K562 (cell line): ENCODE measurements at regions not wholly inside any gene's neighbourhood (a gene's known extent, or its start where the extent isn't known, plus 50 kb on each side); places are given as distances from the start of the nearest gene placed in this dataset.

Experiments
- ATAC-seq: fragments of 200-7000 bp; cut with Tn5 transposase; 3 replicates; pipeline ENCODE4 v1.9.1; 2020; ENCODE audit warnings: moderate library complexity
- BruUV-seq: library from RNA; stranded (reverse); fragments of 400-500 nt; replicated peaks from 2 replicates; lab custom pipeline; 2021; lab: Mats Ljungman, UMichigan
- CTCF ChIA-PET: fragments of 300-600 bp; formaldehyde crosslinking; extraction: SDS; loops from one replicate; lab custom pipeline; 2021; ENCODE audit warnings: low intra/inter-chr PET ratio; lab: Yijun Ruan, JAX
- POLR2A ChIA-PET: fragments of 300-600, 350-650 bp; sonication (Branson Sonifier 250); formaldehyde crosslinking; extraction: SDS; loops from one replicate; lab custom pipeline; 2021; ENCODE audit warnings: antibody characterized with exemption, inconsistent platforms; lab: Yijun Ruan, JAX
- DNase-seq, 4 experiments: peaks; one replicate each; pipeline versions ENCODE4 v3.0.0 to v3.0.0-alpha.2; 2011 to 2018; ENCODE audit warnings: low spot score in 3 of 4, mixed read lengths in 3 of 4; ENCODE audit errors: extremely low read depth in 1 of 4
- FAIRE-seq: peaks from 2 replicates; lab custom pipeline; 2011; peaks lifted over from hg19 to GRCh38; lab: Jason Lieb, UNC
- H2AFZ ChIP-seq: 2 replicates; pipeline ENCODE4 v1.6.0; 2011; ENCODE audit warnings: low read depth, low read length, control low read depth, inconsistent platforms
- H3K27ac ChIP-seq: fragments of 200-600 bp; 3 replicates; pipeline ENCODE4 v1.8.0; 2011; ENCODE audit warnings: low read depth, mild to moderate bottlenecking, control low read depth, inconsistent platforms, low read length, moderate library complexity, mixed read lengths; ENCODE audit errors: extremely low read depth
- H3K27me3 ChIP-seq, 2 experiments: fragments of 300-600 bp in 1 of 2; 2 replicates in 1 of 2; 3 replicates in 1 of 2; pipeline versions ENCODE4 v1.6.0 to v1.8.0; 2011; ENCODE audit warnings: inconsistent platforms in 2 of 2, low read length in 2 of 2, mild to moderate bottlenecking in 1 of 2, mixed read lengths in 1 of 2, moderate library complexity in 1 of 2; ENCODE audit not compliant: control insufficient read depth in 2 of 2, insufficient read depth in 2 of 2
- H3K36me3 ChIP-seq: fragments of 300-600 bp; 3 replicates; pipeline ENCODE4 v1.8.0; 2011; ENCODE audit warnings: mild to moderate bottlenecking, low read length, inconsistent platforms; ENCODE audit not compliant: control insufficient read depth, insufficient read depth
- H3K4me1 ChIP-seq, 2 experiments: fragments of 200-600 bp in 1 of 2; replicated peaks in 1 of 2; 2 replicates in 1 of 2; 3 replicates in 1 of 2; pipeline versions ENCODE4 v1.5.1 to v1.8.0; 2011; ENCODE audit warnings: inconsistent platforms in 2 of 2, low read length in 2 of 2, mild to moderate bottlenecking in 1 of 2, mixed read lengths in 1 of 2, moderate library complexity in 1 of 2; ENCODE audit not compliant: control insufficient read depth in 2 of 2, insufficient read depth in 2 of 2
- H3K4me2 ChIP-seq: 2 replicates; pipeline ENCODE4 v1.6.1; 2011; ENCODE audit warnings: low read length, control low read depth, inconsistent platforms, mixed read lengths; ENCODE audit not compliant: insufficient read depth
- H3K4me3 ChIP-seq: fragments of 200-600 bp; sonication (generic), shearing (Covaris generic); 2 replicates; pipeline ENCODE4 v1.5.1; 2016; ENCODE audit warnings: control low read depth, inconsistent platforms
- H3K79me2 ChIP-seq: fragments of 200-600 bp; 3 replicates; pipeline ENCODE4 v1.8.0; 2011; ENCODE audit warnings: low read length, inconsistent platforms; ENCODE audit not compliant: control insufficient read depth, insufficient read depth
- H3K9ac ChIP-seq, 2 experiments: 2 replicates each; pipeline versions ENCODE4 v1.6.0 to v1.6.1; 2011; ENCODE audit warnings: low read depth in 2 of 2, low read length in 2 of 2, control low read depth in 1 of 2, inconsistent platforms in 1 of 2, mild to moderate bottlenecking in 1 of 2, mixed read lengths in 1 of 2; ENCODE audit not compliant: insufficient read depth in 1 of 2
- H3K9me1 ChIP-seq: one replicate; pipeline ENCODE4 v1.6.0; 2011; ENCODE audit warnings: inconsistent platforms, mild to moderate bottlenecking, low read length, moderate library complexity; ENCODE audit not compliant: control insufficient read depth, insufficient read depth
- H3K9me3 ChIP-seq: replicated peaks from 2 replicates; pipeline ENCODE4 v1.5.1; 2011; ENCODE audit warnings: low read depth, low read length, inconsistent platforms; ENCODE audit not compliant: control insufficient read depth, insufficient read depth
- H4K20me1 ChIP-seq: replicated peaks from 2 replicates; pipeline ENCODE4 v1.6.1; 2011; ENCODE audit warnings: low read length, inconsistent platforms, mixed read lengths; ENCODE audit not compliant: control insufficient read depth, insufficient read depth
- BRD9 ChIP-seq: fragments of 450-650 bp; IDR thresholded peaks from 2 replicates; pipeline ENCODE4 v1.6.1; 2018; ENCODE audit warnings: low read depth; ENCODE audit not compliant: partially characterized antibody
- CBX5 ChIP-seq: IDR thresholded peaks from 2 replicates; pipeline ENCODE4 v1.6.1; 2014; ENCODE audit warnings: low read depth, borderline replicate concordance
- COPS2 ChIP-seq: fragments of 450-650 bp; conservative IDR thresholded peaks from 2 replicates; pipeline ENCODE4 v1.6.1; 2016; ENCODE audit warnings: mild to moderate bottlenecking, moderate library complexity
- MED1 ChIP-seq: sonication (generic); formaldehyde crosslinking; IDR thresholded peaks from 2 replicates; pipeline ENCODE4 v1.8.1; 2023; ENCODE audit warnings: missing genetic modification reagents, borderline replicate concordance
- MTA1 ChIP-seq: fragments of 450-650 bp; IDR thresholded peaks from 2 replicates; pipeline ENCODE4 v1.6.1; 2017; ENCODE audit warnings: borderline replicate concordance
- NFRKB ChIP-seq: fragments of 450-650 bp; IDR thresholded peaks from 2 replicates; pipeline ENCODE4 v1.6.1; 2016; ENCODE audit warnings: low read depth
- TAL1 ChIP-seq: fragments of 450-650 bp; IDR thresholded peaks from 2 replicates; pipeline ENCODE4 v1.6.1; 2016; ENCODE audit warnings: mild to moderate bottlenecking
- TFAM ChIP-seq: fragments of 250-450 bp; sonication (Bioruptor Pico); conservative IDR thresholded peaks from 2 replicates; pipeline ENCODE4 v1.5.0; 2021; ENCODE audit warnings: mild to moderate bottlenecking, moderate library complexity
- ZBTB8A ChIP-seq: fragments of 450-650 bp; IDR thresholded peaks from 2 replicates; pipeline ENCODE4 v1.6.1; 2018; ENCODE audit warnings: mild to moderate bottlenecking, moderate library complexity; ENCODE audit not compliant: partially characterized antibody
- WGBS: fragments of 100-300 bp; shearing (Covaris generic); methylation state at CpG from one replicate; pipeline ENCODE4 v1.1.6; 2016; ENCODE audit warnings: low coverage, mixed read lengths; ENCODE audit not compliant: insufficient coverage; ENCODE audit errors: missing lambda C conversion rate; 5-methylcytosine and 5-hydroxymethylcytosine counted together
- in situ Hi-C: fragments of 300-500 bp; cut with MboI; formaldehyde crosslinking; loops from 4 replicates; pipeline ENCODE4 v1.15.0; 2018; ENCODE audit warnings: inconsistent platforms, mixed read lengths
- intact Hi-C: fragments of 100-400 bp; cut with micrococcal nuclease; formaldehyde crosslinking; loops from 2 replicates; pipeline ENCODE4 v1.14.2; 2022
- TF ChIP-seq, protein P1 (sequence below): fragments of 450-650 bp; formaldehyde crosslinking; IDR thresholded peaks from 2 replicates; pipeline ENCODE4 v1.4.0; 2022; ENCODE audit warnings: missing genetic modification characterization

DNA sequence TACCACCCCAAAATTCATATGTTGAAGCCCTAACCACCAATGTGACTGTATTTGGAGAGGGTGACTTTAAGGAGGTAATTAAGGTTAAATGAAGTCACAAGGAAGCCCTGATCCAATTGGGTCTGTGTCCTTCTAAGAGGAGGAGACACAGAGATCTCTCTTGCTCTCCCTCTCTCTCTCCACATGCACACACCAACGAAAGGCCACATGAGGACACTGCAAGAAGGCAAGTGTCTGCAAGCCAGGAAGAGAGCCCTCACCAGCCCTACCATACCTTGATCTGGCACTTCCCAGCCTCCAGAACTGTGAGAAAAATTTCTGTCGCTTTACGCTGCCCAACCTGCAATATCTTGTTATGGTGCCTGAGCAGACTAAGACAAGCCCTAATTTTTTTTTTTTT, 56.0 kb upstream of the NEBL start:
- Histone ChIP-seq H3K36me3 (no peaks in the 10 kb centered on the region), H3K4me2 (no peak overlapping the region), H3K9ac (no peak overlapping the region), H3K9me3 (no peaks in the 10 kb centered on the region), H3K4me3 (no peak overlapping the region)
- ChIA-PET POLR2A (no interaction called here), CTCF (no interaction called here)
- intact Hi-C loops: no loop called here
- BruUV-seq: no TSS peak
- no peak for ATAC-seq
- 61% methylated on average over 3 of the region's 3 CpGs for WGBS
- no peak for TF ChIP-seq MED1 (CRISPR knock-in tag)
- TF ChIP-seq ZBTB8A: no peak
- no peak for TF ChIP-seq TAL1
- no peak for TF ChIP-seq MTA1
- no peak for TF ChIP-seq BRD9
- TF ChIP-seq NFRKB: no peak
- TF ChIP-seq CBX5: no peak
- TF ChIP-seq, protein P1, sequence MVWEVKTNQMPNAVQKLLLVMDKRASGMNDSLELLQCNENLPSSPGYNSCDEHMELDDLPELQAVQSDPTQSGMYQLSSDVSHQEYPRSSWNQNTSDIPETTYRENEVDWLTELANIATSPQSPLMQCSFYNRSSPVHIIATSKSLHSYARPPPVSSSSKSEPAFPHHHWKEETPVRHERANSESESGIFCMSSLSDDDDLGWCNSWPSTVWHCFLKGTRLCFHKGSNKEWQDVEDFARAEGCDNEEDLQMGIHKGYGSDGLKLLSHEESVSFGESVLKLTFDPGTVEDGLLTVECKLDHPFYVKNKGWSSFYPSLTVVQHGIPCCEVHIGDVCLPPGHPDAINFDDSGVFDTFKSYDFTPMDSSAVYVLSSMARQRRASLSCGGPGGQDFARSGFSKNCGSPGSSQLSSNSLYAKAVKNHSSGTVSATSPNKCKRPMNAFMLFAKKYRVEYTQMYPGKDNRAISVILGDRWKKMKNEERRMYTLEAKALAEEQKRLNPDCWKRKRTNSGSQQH (CRISPR knock-in tag): no peak
- no peak for TF ChIP-seq COPS2
- no peak for TF ChIP-seq TFAM (CRISPR knock-in tag)
- TF ChIP-seq, all 486 proteins: peak for 0
- no peaks in the 10 kb centered on the region for H3K79me2 ChIP-seq
- in situ Hi-C loops: no loop called here
- DNase-seq (no peak), FAIRE-seq (no peak)
- no peaks in the 10 kb centered on the region for H4K20me1 ChIP-seq
- H3K27me3 ChIP-seq: no peaks in the 10 kb centered on the region
- H3K9me1 ChIP-seq: no peaks in the 10 kb centered on the region
- no peak overlapping the region for H2AFZ ChIP-seq
- peaks cover 0 to 10% of the 10 kb centered on the region in 2 experiments; a peak in 3 of 5 replicates for H3K4me1 ChIP-seq
- no peak overlapping the region for H3K27ac ChIP-seq
